GM19463 (cell line): ENCODE measurements at regions not wholly inside any gene's neighbourhood (a gene's known extent, or its start where the extent isn't known, plus 50 kb on each side); places are given as distances from the start of the nearest gene placed in this dataset.

Experiments used
- ATAC-seq: cut with Tn5 transposase; IDR thresholded peaks from one replicate; pipeline ENCODE4 v1.9.1; 2021; ENCODE audit warnings: mild to moderate bottlenecking, moderate library complexity; ENCODE audit not compliant: unreplicated experiment

GRCh38 chr11:122355968-122356367 lies 240.0 kb upstream of the BLID start:
- ATAC-seq, result no peak

GRCh38 chr11:122354025-122354697 lies 238.1 kb upstream of the BLID start:
- ATAC-seq, result no peak

- ATAC-seq, result no peak
Measured at GRCh38 chr11:122353561-122353960, 237.5 kb upstream of the BLID start.

GRCh38 chr11:122348659-122349409 lies 232.8 kb upstream of the BLID start:
- ATAC-seq, result no peak

GRCh38 chr11:122346006-122346405 lies 230.0 kb upstream of the BLID start:
- ATAC-seq, result no peak

- no peak for ATAC-seq
Measured at GRCh38 chr11:122345586-122345985, 229.6 kb upstream of the BLID start.

GRCh38 chr11:122344215-122344614 lies 228.2 kb upstream of the BLID start:
- ATAC-seq, result no peak

GRCh38 chr11:122343210-122343609 lies 227.2 kb upstream of the BLID start:
- no peak for ATAC-seq

- no peak for ATAC-seq
Measured at GRCh38 chr11:122342089-122342744, 226.2 kb upstream of the BLID start.

- no peak for ATAC-seq
Measured at GRCh38 chr11:122341477-122341876, 225.5 kb upstream of the BLID start.

- ATAC-seq, result no peak
Measured at GRCh38 chr11:122340607-122341290, 224.7 kb upstream of the BLID start.

GRCh38 chr11:122339436-122340060 lies 223.5 kb upstream of the BLID start:
- no peak for ATAC-seq

- ATAC-seq, result no peak
Measured at GRCh38 chr11:122337704-122338103, 221.7 kb upstream of the BLID start.

- no peak for ATAC-seq
Measured at GRCh38 chr11:122337241-122337640, 221.2 kb upstream of the BLID start.

GRCh38 chr11:122336706-122337105 lies 220.7 kb upstream of the BLID start:
- ATAC-seq, result no peak

GRCh38 chr11:122334546-122335339 lies 218.7 kb upstream of the BLID start:
- ATAC-seq, result no peak

GRCh38 chr11:122333467-122333866 lies 217.5 kb upstream of the BLID start:
- no peak for ATAC-seq

GRCh38 chr11:122331079-122331478 lies 215.1 kb upstream of the BLID start:
- ATAC-seq, result no peak

GRCh38 chr11:122330279-122330965 lies 214.4 kb upstream of the BLID start:
- ATAC-seq, result no peak

GRCh38 chr11:122327528-122327927 lies 211.5 kb upstream of the BLID start:
- ATAC-seq, result no peak
